ENCODE measurements at regions not wholly inside any gene's neighbourhood (a gene's known extent, or its start where the extent isn't known, plus 50 kb on each side); places are given as distances from the start of the nearest gene placed in this dataset.

DNA sequence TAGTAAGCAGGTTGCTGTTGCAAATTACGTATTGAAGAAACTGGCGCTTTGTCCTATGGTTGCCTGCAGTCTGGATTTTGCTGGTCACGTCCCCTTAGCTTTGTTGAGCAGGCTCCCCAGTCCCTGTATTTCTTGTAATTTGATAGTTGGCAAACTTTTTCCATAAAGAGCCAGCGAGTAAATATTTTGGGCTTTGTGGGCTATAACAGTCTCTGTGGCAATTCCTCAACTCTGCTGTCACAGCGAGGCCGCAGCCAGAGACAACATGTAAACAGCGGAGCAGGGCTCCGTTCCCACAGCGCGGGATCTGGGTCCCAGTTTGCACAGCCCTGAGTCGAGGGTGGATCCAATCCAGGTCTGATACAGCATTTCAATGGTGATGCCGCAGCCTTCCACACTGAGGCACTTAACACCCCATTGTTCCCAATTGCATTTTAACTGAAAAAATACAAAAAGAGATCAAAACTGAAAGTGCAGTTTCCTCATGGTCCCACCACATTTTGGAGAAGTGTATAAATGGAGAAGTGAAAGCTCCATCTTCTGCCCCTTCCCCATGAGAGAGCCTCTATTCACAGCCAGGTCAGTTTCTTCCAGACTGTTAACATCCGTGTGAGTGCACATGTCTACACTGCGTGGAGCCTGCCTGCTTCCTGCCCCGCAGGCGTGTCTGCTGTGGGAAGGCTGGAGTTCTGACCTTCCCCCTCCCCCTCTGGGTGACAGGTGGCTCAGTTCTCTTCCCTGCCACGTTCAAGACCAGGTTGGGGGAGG is 89.1 kb downstream of the RPS6KA4 start:
- TF ChIP-seq POLR2A (IDR thresholded peaks at IDR 0.05; ENCODE audit: low read depth, low read length): no peak
- TF ChIP-seq, protein P1, sequence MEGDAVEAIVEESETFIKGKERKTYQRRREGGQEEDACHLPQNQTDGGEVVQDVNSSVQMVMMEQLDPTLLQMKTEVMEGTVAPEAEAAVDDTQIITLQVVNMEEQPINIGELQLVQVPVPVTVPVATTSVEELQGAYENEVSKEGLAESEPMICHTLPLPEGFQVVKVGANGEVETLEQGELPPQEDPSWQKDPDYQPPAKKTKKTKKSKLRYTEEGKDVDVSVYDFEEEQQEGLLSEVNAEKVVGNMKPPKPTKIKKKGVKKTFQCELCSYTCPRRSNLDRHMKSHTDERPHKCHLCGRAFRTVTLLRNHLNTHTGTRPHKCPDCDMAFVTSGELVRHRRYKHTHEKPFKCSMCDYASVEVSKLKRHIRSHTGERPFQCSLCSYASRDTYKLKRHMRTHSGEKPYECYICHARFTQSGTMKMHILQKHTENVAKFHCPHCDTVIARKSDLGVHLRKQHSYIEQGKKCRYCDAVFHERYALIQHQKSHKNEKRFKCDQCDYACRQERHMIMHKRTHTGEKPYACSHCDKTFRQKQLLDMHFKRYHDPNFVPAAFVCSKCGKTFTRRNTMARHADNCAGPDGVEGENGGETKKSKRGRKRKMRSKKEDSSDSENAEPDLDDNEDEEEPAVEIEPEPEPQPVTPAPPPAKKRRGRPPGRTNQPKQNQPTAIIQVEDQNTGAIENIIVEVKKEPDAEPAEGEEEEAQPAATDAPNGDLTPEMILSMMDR (conservative IDR thresholded peaks at IDR 0.05; ENCODE audit: low read depth, low read length): no peak
- no peak for TF ChIP-seq ELK1 (IDR thresholded peaks at IDR 0.05; ENCODE audit: borderline replicate concordance, low read depth, low read length)
- no peak for TF ChIP-seq CEBPB (IDR thresholded peaks at IDR 0.05; ENCODE audit: low read depth, low read length)
- no peak for TF ChIP-seq MAFK (IDR thresholded peaks at IDR 0.05; ENCODE audit: low read depth, low read length)
- no peak for TF ChIP-seq MXI1 (IDR thresholded peaks at IDR 0.05; ENCODE audit: borderline replicate concordance, low read depth, low read length)
- no peak for TF ChIP-seq NFE2L2 (IDR thresholded peaks at IDR 0.05; ENCODE audit: low read depth, low read length)
- TF ChIP-seq, protein P2, sequence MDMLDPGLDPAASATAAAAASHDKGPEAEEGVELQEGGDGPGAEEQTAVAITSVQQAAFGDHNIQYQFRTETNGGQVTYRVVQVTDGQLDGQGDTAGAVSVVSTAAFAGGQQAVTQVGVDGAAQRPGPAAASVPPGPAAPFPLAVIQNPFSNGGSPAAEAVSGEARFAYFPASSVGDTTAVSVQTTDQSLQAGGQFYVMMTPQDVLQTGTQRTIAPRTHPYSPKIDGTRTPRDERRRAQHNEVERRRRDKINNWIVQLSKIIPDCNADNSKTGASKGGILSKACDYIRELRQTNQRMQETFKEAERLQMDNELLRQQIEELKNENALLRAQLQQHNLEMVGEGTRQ (IDR thresholded peaks at IDR 0.05; ENCODE audit: low read depth, low read length): no peak
- TF ChIP-seq SMC3 (IDR thresholded peaks at IDR 0.05; ENCODE audit: low read depth, low read length): no peak
- TF ChIP-seq RFX5 (IDR thresholded peaks at IDR 0.05; ENCODE audit: low read depth, low read length): no peak
- no peak for TF ChIP-seq CHD1 (IDR thresholded peaks at IDR 0.05; ENCODE audit: low read depth, low read length)
- TF ChIP-seq MAZ (IDR thresholded peaks at IDR 0.05; ENCODE audit: borderline replicate concordance, low read depth, low read length): no peak
- TF ChIP-seq RCOR1 (IDR thresholded peaks at IDR 0.05; ENCODE audit: insufficient replicate concordance, low read length): no peak
